HG03469 (cell line): ENCODE measurements at regions not wholly inside any gene's neighbourhood (a gene's known extent, or its start where the extent isn't known, plus 50 kb on each side); places are given as distances from the start of the nearest gene placed in this dataset.

Experiments
- ATAC-seq: cut with Tn5 transposase; IDR thresholded peaks from one replicate; pipeline ENCODE4 v1.9.1; 2021; ENCODE audit warnings: mild to moderate bottlenecking, moderate library complexity, moderate number of reproducible peaks; ENCODE audit not compliant: unreplicated experiment

GRCh38 chr10:36333446-36333845, 691.4 kb upstream of the FZD8 start:
- ATAC-seq = no peak

DNA sequence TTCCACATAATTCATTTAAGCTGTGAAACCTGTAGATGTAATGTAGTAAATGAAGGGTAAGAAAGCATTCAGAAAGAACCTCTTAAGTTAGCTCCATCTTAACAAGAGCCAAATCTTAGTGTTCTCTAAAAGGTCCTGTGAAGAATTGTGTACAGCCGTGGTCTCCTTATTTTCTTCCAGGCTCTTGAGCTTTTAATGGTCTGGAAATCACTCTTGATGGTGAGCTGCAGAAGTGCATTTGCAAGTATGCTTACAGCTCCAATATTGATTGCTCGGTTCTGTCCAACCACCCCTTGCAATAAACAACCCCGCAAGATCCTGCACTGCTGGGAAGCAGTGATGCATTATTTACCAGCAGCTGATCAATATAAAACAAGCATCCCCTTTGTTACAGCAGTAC, 690.8 kb upstream of the FZD8 start:
- ATAC-seq = no peak

DNA sequence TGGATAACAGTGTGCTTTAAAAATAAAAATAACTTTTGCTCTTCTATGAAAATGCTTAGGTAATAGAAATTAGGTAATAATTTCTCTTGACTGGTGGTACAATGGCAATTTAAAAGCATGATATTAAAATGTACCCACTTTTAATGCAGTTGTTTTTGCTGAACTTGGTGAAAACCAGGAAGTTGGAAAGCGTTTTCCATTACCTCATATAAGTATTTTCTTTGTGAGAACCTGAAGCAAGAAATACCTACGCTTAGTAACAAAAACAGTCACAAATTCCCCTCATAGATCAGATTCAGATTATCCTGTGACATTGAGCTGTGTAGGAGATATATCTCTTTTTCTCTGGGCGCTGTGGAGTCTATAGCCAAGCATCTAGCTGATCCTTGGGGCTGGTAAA, 689.0 kb upstream of the FZD8 start:
- no peak for ATAC-seq

GRCh38 chr10:36325815-36326214, 683.7 kb upstream of the FZD8 start:
- no peak for ATAC-seq

DNA sequence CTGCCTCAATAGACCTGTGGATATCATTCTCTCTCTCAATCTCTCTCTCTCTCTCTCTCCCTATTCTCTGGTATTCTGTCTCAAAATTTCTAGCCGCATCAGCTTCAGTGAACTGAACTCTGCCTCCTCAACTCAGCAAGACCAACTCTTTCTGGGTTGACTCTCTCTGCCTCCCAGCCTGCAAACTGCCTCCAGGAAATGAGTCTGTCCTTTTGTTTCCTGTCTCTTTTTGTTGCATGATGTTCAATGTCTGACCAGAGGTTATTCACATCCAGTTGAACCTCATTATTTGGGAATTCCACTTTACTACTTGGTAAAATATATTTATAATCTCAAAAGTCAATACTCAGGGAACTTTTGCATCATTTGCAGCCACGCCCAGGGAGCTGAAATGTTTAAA, 682.7 kb upstream of the FZD8 start:
- no peak for ATAC-seq

GRCh38 chr10:36313142-36313541, 671.0 kb upstream of the FZD8 start:
- no peak for ATAC-seq

GRCh38 chr10:36303896-36304295, 661.8 kb upstream of the FZD8 start:
- no peak for ATAC-seq

DNA sequence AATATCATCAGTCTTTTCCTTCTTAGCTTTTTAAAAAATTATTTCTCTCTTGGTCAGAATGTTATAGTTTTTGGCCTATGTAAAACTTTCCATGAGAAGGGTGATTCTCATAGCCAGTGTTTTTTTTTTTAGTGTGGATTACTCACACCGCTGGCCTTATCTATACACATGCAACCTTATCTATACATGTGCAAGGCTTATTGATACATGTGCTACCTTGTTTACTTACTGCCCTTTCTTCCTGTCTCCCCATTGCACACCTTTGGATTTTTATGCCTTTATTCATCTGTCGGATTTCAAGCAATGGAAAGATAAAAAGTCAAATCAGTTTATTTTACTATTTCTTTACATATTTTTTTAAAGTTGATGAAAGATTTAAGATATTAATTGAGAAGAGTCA, 660.0 kb upstream of the FZD8 start:
- no peak for ATAC-seq

GRCh38 chr10:36301539-36301938, 659.4 kb upstream of the FZD8 start:
- ATAC-seq = no peak

DNA sequence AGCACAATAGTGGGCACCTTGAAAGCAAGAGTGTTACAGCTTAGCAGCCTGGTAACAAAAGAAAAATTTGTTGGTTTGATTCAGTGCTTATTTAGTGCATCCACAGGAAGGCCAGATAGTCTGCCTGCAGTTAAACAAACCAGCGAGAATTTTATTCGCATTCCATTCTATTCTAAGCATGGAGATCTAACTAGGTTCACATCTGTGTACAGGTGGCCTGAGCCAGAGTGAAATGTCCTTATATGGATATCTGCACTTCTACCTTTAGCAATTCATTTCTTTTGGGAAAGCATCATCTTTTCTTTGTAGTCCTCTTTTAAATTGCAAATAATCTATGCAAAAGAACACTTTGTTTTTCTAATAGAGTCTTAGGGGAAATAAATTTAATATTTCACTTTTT, 659.0 kb upstream of the FZD8 start:
- no peak for ATAC-seq

DNA sequence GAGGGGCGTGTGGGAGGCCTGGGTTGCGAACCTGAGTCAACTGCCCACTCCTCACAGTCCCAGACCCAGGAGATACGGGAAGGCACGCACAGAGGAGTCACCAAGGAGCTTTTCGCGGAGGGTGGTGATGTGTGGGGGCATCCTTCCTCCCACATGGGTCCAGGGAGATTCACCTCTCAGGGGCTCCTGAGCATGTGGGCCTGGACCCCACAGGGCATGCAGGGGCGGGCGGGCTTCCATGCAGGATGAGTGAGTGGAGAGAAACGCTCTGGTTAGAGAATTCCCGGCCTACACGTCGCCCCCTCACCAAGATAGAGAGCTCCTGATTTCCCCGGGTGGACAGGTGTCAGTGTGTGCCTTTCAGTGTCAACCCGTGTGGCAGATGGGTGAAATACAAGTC, 641.7 kb upstream of the FZD8 start:
- no peak for ATAC-seq

GRCh38 chr10:36281831-36282331, 639.8 kb upstream of the FZD8 start:
- ATAC-seq = no peak

DNA sequence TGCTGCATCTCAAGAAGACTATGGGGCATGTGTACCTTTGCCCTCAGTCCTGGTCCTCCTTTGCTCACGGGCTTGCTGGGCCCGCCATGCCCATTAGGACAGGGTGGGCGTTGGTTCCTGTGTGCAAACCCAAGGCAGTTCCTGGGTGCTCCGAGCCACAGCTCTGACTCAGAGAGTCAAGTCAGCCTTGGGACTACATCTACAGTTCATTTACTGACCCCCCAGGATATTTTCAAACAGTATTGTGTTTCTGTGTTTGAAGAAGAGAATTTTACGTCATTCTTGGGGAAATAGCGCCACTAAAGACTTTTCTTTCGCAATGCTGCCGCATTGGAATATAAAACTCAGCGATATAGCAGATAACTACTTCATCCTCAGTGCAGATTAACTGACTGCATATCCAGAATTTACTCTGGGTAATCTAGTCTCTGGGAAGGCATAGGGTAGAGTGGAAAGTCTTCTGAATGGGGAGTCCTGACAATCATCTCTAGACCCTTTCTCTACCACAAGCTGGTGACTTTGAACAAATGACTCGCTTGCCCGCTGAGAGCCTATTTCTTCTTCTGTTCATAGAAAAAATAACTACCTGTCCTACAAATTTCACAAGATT, 638.9 kb upstream of the FZD8 start:
- no peak for ATAC-seq

- ATAC-seq = no peak
These were observed 638.2 kb upstream of the FZD8 start for GRCh38 chr10:36280321-36280741.

DNA sequence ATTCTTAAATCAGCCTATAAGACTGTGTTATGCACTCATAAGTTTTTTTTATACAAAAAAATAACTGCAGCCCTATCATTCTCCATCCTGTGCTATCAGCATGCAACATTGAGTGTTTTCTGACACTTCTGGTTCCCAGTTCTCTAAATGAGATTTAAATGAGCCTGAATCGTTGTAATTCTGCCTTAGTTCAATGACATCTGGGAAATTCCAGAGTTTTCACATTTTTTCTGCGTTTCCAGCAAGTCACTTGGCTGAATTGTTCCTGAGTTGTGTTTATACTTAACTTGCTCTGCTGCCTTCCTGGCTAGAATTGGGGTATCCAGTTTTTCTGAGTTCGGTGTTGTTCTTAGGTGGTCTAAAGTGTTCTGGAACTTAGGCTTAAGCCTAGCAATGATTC, 636.1 kb upstream of the FZD8 start:
- ATAC-seq = no peak

GRCh38 chr10:36277459-36277858, 635.4 kb upstream of the FZD8 start:
- ATAC-seq = no peak

GRCh38 chr10:36271627-36272340, 629.7 kb upstream of the FZD8 start:
- no peak for ATAC-seq

GRCh38 chr10:36269222-36269621, 627.1 kb upstream of the FZD8 start:
- ATAC-seq = no peak

- no peak for ATAC-seq
These were observed 624.8 kb upstream of the FZD8 start for GRCh38 chr10:36266923-36267322.

GRCh38 chr10:36265741-36266140, 623.6 kb upstream of the FZD8 start:
- no peak for ATAC-seq

- no peak for ATAC-seq
These were observed 621.8 kb upstream of the FZD8 start for GRCh38 chr10:36263871-36264270.

DNA sequence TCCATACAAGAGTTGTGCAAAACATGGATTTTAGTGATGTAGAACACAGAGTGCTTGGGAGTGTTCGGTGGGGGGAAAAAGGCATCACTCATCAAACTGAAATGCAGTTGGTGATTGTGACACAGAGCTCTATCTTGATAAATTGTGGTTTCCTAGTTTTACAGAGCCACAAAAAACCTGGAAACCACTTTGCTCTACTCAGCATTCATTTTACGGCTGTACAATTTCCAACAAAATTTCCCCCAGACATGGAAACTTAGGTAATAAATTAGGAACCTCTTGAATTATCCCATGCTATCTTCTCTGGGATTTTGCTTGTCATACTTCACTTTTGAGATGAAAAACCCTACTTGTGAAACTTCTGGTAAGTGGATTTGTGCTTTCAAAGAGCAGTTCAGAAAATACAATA, 614.9 kb upstream of the FZD8 start:
- ATAC-seq = no peak

DNA sequence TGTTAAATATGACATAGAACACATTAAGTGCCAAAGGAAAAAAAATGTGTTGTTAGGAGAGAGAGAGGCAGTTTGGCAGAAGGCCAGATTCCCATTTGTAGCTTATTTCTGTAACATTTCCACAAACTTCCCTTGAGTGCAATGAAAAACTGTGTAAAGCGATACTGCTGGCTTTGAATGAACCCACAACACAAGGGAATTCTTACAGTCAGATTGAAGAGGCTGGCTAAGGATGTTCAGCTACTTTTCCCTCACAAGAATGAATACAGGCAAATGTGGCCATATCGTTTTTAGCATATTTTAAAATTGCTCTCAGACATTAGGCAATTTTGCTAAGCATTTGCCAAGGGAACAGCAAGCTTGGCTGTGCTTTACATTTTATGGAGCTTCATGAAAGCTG, 614.1 kb upstream of the FZD8 start:
- no peak for ATAC-seq
